HuH-7 (cell line): ENCODE measurements at regions not wholly inside any gene's neighbourhood (a gene's known extent, or its start where the extent isn't known, plus 50 kb on each side); places are given as distances from the start of the nearest gene placed in this dataset.
"Not testable (repeated sequence)": the region's sequence is repeated elsewhere in the genome, so short reads cannot be mapped to it uniquely, and the experiment has no call there.

Experiments
- DNase-seq: peaks from one replicate; pipeline ENCODE4 v3.0.0; 2011; ENCODE audit warnings: low spot score

- no peak for DNase-seq
Measured at GRCh38 chr18:68233018-68233417, 481.9 kb downstream of the TMX3 start.

GRCh38 chr18:68229351-68229750 lies 485.6 kb downstream of the TMX3 start:
- DNase-seq = no peak

GRCh38 chr18:68221111-68221724 lies 493.7 kb downstream of the TMX3 start:
- DNase-seq = no peak

GRCh38 chr18:68220458-68220857 lies 494.4 kb downstream of the TMX3 start:
- DNase-seq = no peak

GRCh38 chr18:68219872-68220271 lies 495.0 kb downstream of the TMX3 start:
- no peak for DNase-seq

GRCh38 chr18:68219274-68219673 lies 495.6 kb downstream of the TMX3 start:
- DNase-seq = no peak

GRCh38 chr18:68215931-68216330 lies 499.0 kb downstream of the TMX3 start:
- DNase-seq = no peak

- DNase-seq = no peak
Measured at GRCh38 chr18:68186039-68186438, 528.9 kb downstream of the TMX3 start.

GRCh38 chr18:68181956-68182355 lies 533.0 kb downstream of the TMX3 start:
- no peak for DNase-seq

GRCh38 chr18:68179811-68180210 lies 535.1 kb downstream of the TMX3 start:
- no peak for DNase-seq

GRCh38 chr18:68178921-68179320 lies 536.0 kb downstream of the TMX3 start:
- no peak for DNase-seq

GRCh38 chr18:68177807-68178702 lies 536.9 kb downstream of the TMX3 start:
- DNase-seq = no peak

GRCh38 chr18:68176901-68177300 lies 538.0 kb downstream of the TMX3 start:
- no peak for DNase-seq

- no peak for DNase-seq
Measured at GRCh38 chr18:68172842-68173549, 541.9 kb downstream of the TMX3 start.

GRCh38 chr18:68164909-68165308 lies 550.0 kb downstream of the TMX3 start:
- DNase-seq = no peak

- not testable (repeated sequence) for DNase-seq
Measured at GRCh38 chr18:68153821-68154220, 561.1 kb downstream of the TMX3 start.

GRCh38 chr18:68152770-68153169 lies 562.1 kb downstream of the TMX3 start:
- no peak for DNase-seq

- no peak for DNase-seq
Measured at GRCh38 chr18:68150961-68151360, 563.9 kb downstream of the TMX3 start.

GRCh38 chr18:68148863-68149262 lies 566.0 kb downstream of the TMX3 start:
- no peak for DNase-seq

GRCh38 chr18:68147728-68148127 lies 567.2 kb downstream of the TMX3 start:
- DNase-seq = no peak

- no peak for DNase-seq
Measured at GRCh38 chr18:68121826-68122225, 593.1 kb downstream of the TMX3 start.

GRCh38 chr18:68121308-68121707 lies 593.6 kb downstream of the TMX3 start:
- no peak for DNase-seq

- DNase-seq = no peak
Measured at GRCh38 chr18:68114989-68115388, 598.5 kb upstream of the DSEL start.
